NOMO-1 treated with DMSO at 0.1 percent for 48 hours (cell line): ENCODE measurements at regions not wholly inside any gene's neighbourhood (a gene's known extent, or its start where the extent isn't known, plus 50 kb on each side); places are given as distances from the start of the nearest gene placed in this dataset.

Source experiments
- DNase-seq: peaks from one replicate; lab custom pipeline; 2025; ENCODE audit not compliant: unreplicated experiment; lab: John Stamatoyannopoulos, UW

DNA sequence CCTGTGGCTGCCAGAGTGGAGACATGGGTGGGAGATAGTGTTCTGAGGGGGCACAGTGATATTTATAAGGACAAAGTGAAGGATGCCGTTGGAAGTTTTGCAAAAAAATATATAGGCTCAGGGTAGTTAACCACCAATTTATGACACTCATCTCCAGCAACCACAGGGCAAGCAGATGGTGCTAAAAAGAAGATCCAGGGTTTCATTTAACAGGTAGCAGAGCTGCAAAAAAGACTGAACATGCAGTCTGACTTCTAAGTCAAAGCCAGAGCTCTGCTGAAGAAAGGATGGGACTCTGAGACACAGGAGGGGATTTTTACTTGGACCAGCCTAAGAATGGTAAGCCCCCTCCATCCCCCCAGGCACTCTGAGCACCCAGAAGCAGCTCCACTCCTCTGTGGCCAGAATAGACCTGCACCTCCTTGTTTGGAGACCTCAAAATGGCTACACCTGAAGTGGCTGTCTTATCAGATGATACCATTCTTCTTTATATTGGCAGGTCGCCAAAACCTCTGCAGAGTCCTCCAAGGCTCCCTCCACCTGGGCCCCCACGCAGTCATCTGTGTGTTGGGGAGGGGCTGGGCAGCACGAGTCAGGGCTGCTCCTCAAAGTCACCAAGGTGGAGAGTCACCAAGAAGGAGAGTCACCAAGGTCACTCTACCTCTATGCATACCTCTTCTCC, 161.4 kb upstream of the FAM9B start:
- no peak for DNase-seq

DNA sequence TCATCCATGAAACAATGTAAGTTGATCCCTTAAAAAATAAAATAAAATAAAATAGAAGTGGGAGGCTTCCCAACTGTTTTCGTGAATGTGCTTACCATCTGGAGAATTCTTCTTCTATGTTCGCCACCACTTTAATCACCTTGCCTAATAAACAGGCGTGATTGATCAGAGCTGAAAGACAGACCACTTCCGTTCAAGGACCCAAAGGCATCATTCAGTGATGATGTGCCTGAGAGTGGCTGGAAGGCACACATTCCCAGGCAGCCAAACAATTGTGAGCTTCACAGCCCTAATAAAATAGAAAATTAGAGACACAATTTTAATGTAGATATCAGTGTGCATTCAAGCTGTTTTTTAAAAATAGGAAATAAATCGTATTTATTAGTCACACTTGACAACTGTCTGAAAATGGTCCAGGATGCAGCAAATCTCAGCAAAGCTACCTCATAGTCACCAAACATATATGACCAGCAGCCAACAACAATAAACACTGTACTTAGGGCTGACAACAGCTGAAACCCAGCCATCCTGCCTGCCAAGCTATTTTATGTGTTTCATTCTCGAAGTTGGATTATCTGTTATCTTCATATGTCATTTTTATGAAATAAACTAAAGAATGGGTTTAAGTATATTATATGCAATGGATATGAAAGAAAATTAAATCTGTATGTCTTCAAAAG, 163.2 kb upstream of the FAM9B start:
- DNase-seq, result no peak

DNA sequence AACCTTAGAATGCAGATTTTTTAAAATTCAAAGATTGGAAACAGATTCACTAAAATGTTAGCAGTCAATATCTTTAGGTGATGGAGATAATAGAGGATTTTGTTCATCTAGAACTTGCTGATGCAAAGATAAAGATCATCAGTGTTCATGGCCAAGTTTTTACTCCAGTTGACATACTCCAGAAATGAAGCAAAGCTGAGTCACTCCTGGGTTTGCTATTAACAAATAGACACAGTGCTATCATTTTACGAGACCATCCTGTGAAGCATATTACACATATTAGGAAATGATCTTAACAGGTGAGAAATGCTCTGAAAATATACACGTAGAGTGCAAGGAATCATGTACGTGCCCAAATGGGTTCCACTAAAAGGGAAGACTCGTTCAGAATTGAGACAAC, 170.6 kb upstream of the FAM9B start:
- DNase-seq, result no peak

DNA sequence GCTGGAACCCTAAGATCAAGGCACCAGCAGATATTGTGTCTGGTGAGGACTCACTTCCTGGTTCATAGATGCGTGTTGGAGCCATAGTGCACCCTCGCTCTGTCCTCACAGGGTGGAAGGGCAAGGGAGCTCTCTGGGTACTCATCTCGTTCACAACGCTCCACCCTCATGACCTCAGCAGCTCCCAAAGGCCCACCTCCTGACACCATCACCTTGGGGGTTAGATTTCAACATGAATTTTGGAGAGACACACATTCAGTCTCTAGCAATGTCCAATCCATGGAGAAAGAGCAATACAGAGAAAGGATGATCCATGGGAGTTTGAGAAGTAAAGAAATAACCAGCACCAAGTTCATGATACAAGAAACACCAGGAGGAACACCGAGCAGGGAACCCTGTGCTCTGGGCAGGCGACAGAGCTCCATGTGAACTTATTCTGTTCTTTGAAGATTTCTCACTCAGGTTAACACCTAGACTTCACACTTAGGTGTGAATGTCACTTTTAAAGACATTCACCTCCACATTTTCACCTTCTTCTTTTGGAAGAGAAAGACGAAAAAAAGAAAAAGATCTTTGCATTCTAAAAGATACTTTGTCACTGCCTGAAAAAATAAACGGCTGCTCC, 171.8 kb upstream of the FAM9B start:
- DNase-seq, result no peak

DNA sequence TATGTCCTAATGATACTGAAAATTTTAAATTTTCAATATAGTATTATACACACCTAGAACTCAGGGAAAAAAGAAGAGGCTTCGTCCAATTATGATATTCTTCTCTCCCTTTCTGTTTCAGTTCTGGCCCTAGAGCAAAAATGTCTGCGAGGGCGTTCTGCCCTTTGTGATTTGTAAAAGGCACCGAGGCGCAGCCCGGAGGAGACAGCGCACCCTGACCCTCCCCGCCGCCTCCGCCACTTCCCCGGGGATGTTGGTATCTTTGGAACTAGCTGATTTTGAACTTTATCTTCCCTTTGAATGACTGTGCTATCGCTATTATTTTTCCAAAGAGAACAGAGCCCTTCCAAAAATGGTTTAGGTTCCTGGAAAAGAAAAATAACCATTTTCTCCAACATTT, 173.2 kb upstream of the FAM9B start:
- DNase-seq, result no peak

DNA sequence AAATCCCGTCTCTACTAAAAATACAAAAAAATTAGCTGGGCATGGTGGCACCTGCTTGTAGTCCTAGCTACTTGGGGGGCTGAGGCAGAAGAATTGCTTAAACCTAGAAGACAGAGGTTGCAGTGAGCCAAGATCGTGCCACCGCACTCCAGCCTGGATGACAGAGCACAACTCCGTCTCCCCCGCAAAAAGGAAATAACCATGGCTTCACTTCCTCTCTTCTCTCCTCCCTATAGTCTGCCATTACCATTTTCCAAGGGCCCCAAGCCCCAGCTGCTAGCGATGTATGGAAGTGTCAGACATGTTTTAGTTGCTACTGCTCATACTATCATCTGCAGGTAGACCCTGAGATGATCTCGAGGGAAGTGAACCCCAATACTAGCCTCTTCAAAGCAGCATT, 177.3 kb upstream of the FAM9B start:
- no peak for DNase-seq

DNA sequence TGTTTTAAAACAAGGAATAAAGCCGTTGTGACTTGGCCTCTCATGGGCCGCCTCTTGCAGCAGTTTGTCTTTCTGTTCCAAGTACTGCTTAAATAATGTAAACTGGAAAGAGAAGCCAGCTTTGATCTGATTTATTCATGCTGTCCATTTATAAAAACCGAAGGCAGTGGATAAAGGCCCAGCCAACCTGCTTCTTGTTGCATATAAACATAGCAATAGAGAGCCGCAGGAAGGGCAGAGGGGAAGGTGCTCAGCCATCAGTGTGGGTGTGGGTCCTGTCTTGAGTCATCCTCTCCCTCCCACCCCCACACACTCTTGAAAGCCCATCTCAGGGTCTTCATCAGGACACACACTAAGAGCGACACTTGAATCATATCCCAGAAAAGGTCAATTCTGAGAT, 187.9 kb upstream of the FAM9B start:
- no peak for DNase-seq

DNA sequence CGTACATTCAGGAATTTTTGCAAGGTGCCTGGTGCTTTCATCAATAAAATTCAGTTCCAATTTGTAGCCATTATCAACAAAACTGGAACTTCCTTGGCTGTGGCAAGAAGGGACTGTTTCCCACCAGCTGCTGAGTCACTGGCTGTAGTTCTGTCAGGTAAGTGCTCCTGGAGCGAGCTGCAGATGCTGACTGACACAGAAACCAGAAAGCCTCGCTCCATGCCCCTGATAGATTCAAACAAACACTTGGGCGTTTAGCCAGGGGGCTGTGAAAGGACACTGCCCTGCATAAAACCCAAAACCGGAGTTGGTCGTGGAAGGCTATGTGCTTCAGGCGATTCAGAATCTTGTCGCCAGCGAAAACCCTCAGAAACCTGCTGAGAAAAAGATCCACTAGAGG, 188.4 kb upstream of the FAM9B start:
- no peak for DNase-seq

DNA sequence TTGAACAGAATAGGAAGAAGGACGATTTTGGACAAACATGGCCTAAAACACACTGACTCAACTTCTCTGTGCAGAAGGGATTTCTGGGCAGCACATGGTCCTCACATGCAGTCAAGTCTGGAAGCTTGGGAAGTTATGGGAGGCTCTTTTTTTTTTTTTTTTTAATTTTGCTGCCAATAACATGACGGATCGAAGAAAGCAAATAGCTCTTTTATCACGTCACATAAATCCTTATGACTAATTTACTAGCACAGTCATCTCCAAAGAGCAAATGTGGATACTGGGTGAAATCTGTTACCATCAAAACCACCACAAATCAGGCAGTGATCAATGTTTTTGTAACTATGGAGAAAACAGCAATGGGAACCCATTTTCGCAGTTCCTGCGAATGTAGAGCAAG, 193.3 kb upstream of the FAM9B start:
- DNase-seq, result no peak

DNA sequence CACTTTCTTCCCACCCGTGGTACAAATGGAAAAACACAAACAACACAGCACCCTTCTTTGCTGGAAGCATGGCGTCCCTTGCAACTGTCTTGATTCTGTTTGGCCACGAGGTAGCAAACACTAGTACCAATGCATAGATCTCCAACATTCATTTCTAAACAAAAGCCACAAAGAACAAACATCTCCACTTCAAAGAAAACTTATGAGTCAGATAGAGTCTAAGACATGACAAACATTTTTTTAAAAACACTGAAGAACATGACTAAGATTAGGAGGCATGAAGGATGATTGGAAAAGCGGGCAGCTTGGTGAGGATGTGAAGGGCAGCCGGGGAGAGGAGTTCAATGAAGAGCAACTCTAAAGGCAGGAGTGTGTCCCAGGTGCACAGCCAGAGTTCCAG, 197.6 kb upstream of the FAM9B start:
- no peak for DNase-seq

DNA sequence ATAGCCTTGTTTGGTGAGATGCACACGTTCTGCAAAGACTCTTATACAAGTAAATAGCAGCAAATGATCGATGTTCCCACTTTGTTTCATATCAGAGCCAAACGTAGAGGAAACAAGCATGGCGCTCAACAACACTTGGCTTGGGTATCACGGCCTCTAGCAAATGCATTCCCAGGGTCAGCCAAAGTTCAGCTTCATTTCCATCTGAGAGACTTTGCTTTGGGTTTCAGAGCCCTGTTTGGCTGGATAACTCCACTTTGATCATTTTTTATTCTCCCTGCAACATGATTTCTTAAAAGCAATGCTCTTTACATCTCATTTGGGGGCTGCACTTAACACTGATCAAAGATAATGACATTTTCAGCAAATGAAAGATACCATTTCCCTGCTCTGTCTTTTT, 199.2 kb upstream of the FAM9B start:
- no peak for DNase-seq

DNA sequence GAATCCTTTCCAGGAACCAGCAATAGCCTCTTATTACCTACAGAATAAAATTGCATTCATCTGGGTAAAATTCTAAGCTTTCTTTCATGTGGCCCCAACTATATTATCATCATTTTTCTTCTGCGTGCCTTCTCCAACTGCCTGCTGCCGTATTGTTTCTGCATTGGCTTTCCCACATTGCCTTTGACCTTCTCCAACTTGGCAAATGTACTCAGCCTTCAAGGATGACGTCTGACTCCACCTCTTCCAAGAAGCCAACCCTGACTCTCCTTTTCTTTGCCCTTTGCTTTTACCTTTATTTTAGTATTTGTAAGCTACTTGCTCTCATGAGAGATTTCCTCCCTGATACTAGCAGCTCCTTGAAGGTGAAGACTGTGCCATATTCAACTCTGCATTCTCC, 200.4 kb upstream of the FAM9B start:
- no peak for DNase-seq

DNA sequence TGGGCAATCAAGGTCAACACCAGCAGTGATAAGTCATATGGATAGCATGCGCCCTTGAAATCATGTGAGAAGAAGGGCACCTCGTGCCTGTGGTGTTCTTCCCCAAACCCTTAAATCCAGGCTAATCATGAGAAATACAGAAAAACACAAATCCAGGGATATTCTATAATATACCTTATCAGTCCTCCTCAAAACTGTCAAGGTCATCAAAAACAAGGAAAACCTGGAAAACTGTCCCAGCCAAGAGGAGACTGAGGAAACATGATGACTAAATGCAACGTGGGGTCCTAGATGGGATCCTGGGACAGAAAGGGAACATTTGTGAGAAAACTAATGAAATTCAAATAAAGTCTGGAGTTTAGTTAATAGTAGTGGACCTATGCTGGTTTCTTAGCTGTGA, 201.8 kb upstream of the FAM9B start:
- DNase-seq, result no peak

DNA sequence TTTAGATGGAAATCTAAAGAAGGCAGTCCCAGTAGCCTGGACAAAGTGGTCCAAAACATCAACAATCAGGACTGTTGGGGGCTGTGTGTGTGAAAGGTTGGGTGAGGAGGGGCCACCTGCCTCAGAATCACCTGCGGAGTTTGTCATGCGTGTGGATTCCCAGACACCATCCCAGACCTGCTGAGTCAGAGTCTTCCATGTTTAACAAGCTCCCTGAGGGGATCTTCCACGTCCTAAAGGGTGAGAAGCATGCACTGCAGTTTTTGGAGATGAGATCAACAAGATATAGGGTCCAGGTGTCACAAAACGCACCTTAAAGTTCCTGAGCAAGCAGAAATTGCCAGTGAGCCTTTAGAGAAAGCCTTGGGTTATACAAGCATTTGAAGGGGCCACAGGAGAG, 207.0 kb upstream of the FAM9B start:
- no peak for DNase-seq

DNA sequence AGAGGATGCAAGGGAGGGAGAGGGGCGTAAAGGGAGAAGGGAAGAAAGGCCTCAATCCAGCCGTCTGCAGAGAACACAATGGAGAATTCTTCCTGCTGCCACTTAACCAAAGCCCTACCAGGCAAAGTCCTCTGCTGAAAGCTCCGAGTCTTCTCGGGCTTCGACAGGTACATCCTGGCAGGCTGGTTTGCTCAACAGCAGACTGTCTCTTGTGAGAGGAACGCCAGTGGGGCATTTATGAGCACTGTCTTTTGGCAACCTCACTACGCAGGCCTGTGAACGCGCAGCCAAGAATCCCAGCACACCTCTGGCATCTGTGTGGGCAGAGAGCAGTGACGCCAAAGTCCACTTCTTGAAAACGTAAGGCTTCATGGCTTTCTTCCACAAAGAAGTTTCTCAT, 207.5 kb upstream of the FAM9B start:
- DNase-seq, result no peak

DNA sequence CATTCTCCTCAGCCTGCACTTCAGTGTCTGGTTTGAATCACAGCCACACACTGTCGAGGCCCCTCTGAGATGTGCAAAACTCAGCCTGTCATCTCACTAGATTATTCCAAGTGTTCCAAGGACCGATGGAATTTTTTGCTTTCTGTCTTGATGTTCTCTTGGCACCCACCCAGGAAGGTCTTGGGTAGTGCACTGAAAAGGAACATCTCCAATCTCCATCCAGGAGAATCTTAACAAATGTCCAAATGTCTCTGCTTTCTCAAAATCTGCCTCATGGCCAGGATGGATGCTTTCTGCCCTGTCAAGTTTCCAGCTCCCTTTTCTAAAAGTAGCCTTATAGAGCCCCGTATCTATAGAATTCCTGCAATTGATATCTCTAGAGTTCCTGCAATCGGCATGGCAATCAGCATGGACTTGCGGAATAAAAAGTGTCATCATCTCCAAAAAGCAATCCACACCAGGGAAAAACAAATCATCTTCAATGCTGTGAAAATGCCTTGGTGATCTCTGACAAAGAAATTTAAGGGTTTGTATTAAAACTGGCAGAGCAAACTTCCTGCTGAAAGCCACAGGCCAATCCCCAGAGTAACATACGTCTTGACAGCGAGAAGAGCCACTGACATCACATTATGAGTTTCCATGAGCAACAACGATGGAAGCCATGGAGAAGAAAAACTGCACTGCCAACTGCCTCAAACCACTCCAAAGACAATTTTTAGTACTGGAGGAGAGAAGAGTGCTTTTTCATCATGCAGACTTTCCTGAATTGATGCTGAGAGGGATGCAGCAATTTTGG, 215.3 kb upstream of the FAM9B start:
- DNase-seq, result no peak

DNA sequence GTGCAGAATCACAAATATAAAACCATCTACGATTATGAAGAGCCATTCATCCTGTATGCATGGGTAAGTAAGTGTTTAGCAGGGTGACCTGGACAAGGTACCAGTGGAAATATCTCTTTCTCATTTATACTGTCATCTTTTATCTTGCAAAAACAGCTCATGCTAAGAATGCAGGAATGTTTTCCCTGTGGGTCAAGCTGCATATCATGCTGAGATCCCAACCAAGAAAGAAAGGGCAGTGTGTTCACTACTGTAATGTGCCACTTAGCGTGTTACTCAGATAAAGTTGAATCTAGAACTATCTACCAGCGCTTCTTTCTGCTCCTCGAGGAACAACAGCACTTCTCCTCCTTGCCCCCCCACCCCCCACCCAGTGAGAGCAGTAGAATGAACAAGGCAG, 212.7 kb upstream of the TBL1X start:
- DNase-seq, result no peak

DNA sequence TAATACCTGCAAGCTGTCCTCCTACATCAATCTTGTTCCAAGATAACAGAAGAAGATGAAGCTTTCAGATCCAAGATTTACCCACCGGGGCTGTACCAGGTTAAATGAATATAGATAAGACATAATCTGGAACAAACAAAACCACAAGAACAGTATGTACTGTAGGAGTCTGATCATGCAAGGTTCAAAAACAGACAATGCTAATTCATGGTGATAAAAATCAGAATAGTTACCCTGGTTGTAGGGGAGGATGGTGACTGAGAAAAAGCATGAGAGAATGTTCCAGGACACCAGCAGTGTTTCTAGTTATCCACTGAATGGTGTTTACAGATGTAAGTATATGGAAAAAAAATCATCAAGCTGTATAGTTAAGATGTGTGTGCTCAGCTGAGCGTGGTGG, 211.6 kb upstream of the TBL1X start:
- no peak for DNase-seq

DNA sequence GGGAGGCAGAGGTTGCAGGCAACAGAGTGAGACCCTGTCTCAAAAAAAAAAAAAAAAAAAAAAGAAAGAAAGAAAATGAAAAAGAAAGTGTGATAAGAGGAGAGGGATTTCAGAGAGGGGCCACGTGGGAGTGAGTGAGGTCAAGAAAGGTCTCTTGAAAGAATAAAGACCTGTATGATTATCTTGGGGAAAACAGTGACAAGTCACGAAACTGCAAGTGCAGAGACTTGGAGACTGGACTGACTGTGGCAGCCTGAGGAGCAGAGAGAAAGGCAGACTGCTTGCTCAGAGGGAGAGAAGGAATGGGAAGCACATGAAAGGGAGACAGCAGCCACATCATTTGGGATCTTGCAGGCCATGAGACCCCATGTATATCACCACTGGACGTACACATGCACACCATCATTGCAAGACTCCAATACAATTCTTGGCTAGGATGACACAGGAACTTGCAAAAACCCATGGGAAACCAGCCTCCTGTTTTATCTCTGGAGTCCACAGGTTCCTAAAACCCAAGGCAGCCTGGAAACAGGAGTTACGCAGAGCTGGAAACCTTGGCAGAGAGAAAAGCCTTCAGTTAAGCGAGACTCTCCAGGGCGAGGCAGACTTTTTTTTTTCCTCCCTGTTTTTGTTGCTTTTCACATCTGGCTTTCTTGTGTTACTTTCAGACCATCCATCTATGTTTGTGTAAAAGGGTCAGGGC, 207.0 kb upstream of the TBL1X start:
- no peak for DNase-seq

DNA sequence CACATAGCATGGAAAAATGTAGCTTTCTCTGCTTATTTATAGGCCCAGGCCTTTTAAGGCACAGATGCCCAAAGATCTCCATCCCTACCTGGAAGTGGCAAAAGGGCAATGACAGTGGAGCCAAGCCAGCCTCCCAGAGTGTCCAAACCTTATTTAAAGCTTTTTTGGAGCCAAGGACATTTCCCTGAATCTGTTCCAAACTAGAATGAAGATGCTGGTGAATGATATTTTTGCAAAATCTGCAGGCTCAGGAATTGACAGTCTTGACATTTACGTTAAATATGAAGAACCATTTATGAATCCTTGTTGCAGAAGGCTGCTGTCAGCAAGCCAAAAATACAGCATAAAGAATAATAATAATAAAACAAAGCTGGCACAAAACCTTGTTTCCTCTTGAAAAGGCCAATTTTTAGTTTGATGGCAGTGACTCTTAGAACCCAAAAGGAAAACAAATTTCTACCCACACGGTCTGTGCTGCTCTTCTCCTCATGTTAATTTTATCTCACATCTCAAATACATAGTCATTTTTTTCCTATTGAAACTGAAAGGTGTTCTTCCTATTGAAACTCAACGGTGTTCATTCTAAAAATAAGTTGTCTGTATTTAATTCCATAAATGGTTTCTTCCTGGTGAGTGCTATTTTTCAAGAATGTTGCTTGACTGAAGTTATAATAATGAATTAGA, 206.3 kb upstream of the TBL1X start:
- DNase-seq, result no peak

DNA sequence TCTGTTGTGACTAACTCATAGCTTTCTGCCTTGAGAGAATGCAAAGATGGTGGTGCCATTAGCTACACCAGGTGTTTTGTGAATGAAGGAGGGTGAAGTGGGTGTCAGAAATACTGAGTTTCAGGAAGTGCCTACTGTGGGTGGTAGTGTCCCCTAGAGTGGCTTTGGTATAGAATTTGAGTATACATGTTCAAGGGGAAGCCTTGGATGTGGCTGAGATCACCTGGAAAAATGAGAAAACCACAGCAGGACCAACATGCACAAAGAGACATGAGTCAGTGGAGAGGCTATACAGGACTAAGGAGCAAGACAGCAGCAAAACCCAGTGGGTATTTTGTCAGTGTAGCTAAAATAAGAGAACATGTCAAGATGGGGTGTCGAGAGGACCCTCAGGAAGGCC, 204.3 kb upstream of the TBL1X start:
- DNase-seq, result no peak
